GM12892 (cell line): ENCODE measurements at regions not wholly inside any gene's neighbourhood (a gene's known extent, or its start where the extent isn't known, plus 50 kb on each side); places are given as distances from the start of the nearest gene placed in this dataset.

Source experiments
- POLR2A ChIP-seq: IDR thresholded peaks from 2 replicates; pipeline ENCODE4 v1.6.1; 2011; ENCODE audit warnings: low read depth, low read length, control low read depth
- POLR2AphosphoS5 ChIP-seq: IDR thresholded peaks from 2 replicates; pipeline ENCODE4 v1.6.1; 2011; ENCODE audit warnings: low read depth, low read length, control low read depth

DNA sequence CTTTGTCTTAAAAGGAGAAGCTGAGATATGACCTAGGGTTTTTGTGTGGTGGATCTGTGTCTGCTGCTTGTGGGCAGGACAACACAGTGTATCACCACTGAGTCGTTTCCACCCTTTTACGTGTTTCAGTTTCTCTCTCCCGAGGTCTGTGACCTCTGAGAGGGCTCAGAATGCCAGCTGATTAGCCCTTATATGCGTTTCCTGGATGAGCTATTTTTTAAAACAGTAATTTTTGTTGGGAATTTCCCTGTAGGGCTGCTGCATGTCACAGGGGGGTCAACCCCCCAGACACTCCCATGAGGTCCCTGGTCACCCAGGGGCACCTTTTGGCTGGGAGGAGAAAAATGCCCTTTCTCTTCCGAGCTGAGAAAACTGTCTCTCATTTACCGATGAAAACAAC is 170.4 kb upstream of the CASK start:
- no peak for TF ChIP-seq POLR2A
- TF ChIP-seq POLR2AphosphoS5, result no peak
